ENCODE measurements at regions not wholly inside any gene's neighbourhood (a gene's known extent, or its start where the extent isn't known, plus 50 kb on each side); places are given as distances from the start of the nearest gene placed in this dataset.
"Not testable (repeated sequence)": the region's sequence is repeated elsewhere in the genome, so short reads cannot be mapped to it uniquely, and the experiment has no call there.

DNA sequence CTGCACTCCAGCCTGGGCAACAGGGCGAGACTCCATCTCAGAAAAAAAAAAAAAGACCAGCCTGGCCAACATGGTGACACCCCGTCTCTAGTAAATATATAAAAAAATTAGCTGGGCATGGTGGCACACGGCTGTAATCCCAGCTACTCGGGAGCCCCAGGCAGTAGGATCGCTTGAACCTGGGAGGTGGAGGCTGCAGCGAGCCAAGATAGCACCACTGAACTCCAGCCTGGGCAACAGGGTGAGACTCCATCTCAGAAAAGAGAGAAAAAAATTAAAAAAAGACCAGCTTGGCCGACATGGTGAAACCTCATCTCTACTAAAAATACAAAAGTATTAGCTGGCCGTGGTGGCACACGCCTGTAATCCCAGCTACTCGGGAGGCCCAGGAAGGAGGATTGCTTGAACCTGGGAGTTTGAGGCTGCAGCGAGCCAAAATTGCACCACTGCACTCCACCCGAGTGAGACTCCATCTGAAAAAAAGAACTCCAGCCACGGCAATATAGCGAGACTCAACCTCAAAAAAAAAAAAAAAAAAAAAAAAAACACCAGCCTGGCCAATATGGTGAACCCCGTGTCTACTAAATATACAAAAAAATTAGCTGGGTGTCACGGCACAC, 346.1 kb upstream of the PLGLB2 start:
- no peaks in the 10 kb centered on the region for H3K4me1 ChIP-seq (replicated peaks)
- H3K27me3 ChIP-seq (replicated peaks), result no peaks in the 10 kb centered on the region
- no peaks in the 10 kb centered on the region for H3K9me3 ChIP-seq (replicated peaks)
- no peak for DNase-seq (ENCODE audit: low read depth in 1 of 2, low spot score in 2 of 2)
- H3K4me3 ChIP-seq, result no peak overlapping the region
- no peaks in the 10 kb centered on the region for H3K36me3 ChIP-seq
- no peak overlapping the region for H3K27ac ChIP-seq

DNA sequence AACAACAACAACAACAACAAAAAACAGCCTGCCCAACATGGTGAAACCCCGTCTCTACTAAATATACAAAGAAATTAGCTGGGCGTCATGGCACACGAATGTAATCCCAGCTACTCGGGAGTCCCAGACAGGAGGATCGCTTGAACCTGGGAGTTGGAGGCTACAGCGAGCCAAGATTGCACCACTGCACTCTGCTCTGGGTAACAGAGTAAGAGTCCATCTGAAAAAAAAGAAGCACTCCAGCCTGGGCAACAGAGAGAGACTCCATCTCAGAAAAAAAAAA, 344.1 kb upstream of the PLGLB2 start:
- H3K36me3 ChIP-seq, result no peaks in the 10 kb centered on the region
- H3K9me3 ChIP-seq (replicated peaks), result no peaks in the 10 kb centered on the region
- no peak for DNase-seq (ENCODE audit: low read depth in 1 of 2, low spot score in 2 of 2)
- H3K4me3 ChIP-seq, result no peak overlapping the region
- H3K27me3 ChIP-seq (replicated peaks), result no peaks in the 10 kb centered on the region
- H3K27ac ChIP-seq, result no peak overlapping the region
- H3K4me1 ChIP-seq (replicated peaks), result no peaks in the 10 kb centered on the region

DNA sequence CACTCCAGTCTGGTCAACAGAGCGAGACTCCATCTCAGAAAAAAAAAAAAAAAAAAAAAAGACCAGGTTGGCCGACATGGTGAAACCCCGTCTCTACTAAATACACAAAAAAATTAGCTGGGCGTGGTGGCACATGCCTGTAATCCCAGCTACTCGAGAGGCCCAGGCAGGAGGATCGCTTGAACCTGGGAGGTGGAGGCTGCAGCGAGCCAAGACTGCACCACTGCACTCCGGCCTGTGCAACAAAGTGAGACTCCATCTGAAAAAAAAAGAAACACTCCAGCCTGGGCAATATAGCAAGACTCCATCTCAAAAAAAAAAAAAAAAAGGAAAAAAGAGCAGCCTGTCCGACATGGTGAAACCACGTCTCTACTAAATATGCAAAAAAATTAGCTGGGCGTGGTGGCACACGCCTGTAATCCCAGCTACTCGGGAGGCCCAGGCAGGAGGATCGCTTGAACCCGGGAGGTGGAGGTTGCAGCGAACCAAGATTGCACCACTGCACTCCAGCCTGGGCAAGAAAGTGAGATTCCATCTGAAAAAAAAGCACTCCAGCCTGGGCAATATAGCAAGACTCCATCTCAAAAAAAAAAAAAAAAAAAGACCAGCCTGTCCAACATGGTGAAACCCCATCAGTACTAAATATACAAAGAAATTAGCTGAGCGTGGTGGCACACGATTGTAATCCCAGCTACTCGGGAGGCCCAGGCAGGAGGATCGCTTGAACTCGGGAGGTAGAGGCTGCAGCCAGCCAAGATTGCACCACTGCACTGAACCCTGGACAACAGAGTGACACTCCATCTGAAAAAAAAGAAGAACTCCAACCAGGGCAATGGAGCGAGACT, 343.3 kb upstream of the PLGLB2 start:
- peak in 1 of 2 experiments; percentile 37 for DNase-seq (ENCODE audit: low read depth in 1 of 2, low spot score in 2 of 2)
- H3K4me1 ChIP-seq (replicated peaks); H3K27ac ChIP-seq; H3K27me3 ChIP-seq (replicated peaks); H3K4me3 ChIP-seq; H3K9me3 ChIP-seq (replicated peaks); H3K36me3 ChIP-seq: not testable (repeated sequence)

DNA sequence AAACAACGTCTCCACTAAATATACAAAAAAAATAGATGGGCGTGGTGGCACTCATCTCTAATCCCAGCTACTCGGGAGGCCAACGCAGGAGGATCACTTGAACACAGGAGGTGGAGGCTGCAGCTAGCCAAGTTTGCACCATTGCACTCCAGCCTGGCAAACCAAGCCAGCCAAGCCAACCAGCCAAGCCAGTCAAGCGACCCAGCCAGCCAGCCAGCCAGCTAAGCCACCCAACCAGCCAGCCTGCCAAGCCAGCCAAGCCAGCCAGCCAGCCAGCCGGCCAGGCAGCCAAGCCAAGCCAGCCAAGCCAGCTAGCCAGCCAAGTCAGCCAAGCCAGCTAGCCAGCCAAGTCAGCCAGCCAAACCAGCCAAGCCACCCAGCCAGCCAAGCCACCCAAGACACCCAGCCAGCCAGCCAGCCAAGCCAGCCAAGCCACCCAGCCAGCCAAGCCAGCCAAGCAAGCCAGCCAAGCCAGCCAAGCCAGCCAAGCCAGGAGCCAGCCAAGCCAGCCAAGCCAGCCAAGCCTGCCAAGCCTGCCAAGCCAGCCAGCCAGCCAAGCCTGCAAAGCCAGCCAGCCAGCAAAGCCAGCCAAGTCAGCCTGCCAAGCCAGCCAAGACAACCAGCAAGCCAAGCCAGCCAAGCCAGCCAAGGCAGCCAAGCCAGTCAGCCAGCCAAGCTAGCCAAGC, 342.2 kb upstream of the PLGLB2 start:
- not testable (repeated sequence) for DNase-seq (ENCODE audit: low read depth in 1 of 2, low spot score in 2 of 2); H3K4me3 ChIP-seq; H3K27ac ChIP-seq; H3K9me3 ChIP-seq (replicated peaks); H3K27me3 ChIP-seq (replicated peaks); H3K36me3 ChIP-seq; H3K4me1 ChIP-seq (replicated peaks)

DNA sequence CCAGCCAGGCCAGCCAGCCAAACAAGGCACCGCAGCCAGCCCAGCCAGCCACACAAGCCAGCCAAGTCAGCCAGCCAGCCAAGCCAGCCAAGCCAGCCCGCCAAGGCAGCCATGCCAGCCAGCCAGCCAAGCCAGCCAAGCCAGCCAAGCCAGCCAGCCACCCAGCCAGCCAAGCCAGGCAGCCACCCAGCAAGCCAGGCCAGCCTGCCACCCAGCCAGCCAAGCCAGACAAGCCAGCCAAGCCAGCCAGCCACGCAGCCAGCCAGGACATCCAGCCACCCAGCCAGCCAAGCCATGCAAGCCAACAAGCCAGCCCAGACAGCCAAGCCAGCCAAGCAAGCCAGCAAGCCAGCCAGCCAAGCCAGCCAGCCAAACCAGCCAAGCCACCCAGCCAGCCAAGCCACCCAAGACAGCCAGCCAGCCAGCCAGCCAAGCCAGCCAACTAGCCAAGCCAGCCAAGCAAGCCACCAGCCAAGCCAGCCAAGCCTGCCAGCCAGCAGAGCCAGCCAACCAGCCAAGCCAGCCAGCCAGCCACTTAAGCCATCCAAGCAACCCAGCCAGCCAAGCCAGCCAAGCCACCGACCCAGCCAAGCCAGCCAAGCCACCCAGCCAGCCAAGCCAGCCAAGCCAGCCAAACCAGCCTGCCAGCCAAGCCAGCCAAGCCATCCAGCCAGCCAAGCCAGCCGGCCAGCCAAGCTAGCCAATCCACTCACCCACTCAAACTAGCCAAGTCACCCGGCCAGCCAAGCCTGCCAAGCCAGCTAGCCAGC, 341.3 kb upstream of the PLGLB2 start:
- not testable (repeated sequence) for H3K36me3 ChIP-seq; DNase-seq (ENCODE audit: low read depth in 1 of 2, low spot score in 2 of 2); H3K27ac ChIP-seq; H3K4me3 ChIP-seq; H3K9me3 ChIP-seq (replicated peaks); H3K4me1 ChIP-seq (replicated peaks); H3K27me3 ChIP-seq (replicated peaks)

DNA sequence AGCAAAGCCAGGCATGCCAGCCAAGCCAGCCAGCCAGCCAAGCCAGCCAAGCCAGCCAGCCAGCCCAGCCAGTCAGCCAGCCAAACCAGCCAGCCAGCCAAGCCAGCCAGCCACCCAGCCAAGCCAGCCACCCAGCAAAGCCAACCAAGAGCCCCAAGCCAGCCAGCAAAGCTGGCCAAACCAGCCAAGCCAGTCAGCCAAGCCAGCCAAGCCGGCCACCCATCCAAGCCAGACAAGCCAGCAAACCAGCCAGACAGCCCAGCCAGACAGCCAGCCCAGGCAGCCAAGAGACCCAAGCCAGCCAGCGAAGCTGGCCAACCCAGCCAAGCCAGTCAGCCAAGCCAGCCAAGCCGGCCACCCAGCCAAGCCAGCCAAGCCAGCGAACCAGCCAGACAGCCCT, 338.3 kb upstream of the PLGLB2 start:
- H3K9me3 ChIP-seq (replicated peaks); DNase-seq (ENCODE audit: low read depth in 1 of 2, low spot score in 2 of 2); H3K27ac ChIP-seq; H3K4me3 ChIP-seq; H3K27me3 ChIP-seq (replicated peaks); H3K36me3 ChIP-seq; H3K4me1 ChIP-seq (replicated peaks): not testable (repeated sequence)

DNA sequence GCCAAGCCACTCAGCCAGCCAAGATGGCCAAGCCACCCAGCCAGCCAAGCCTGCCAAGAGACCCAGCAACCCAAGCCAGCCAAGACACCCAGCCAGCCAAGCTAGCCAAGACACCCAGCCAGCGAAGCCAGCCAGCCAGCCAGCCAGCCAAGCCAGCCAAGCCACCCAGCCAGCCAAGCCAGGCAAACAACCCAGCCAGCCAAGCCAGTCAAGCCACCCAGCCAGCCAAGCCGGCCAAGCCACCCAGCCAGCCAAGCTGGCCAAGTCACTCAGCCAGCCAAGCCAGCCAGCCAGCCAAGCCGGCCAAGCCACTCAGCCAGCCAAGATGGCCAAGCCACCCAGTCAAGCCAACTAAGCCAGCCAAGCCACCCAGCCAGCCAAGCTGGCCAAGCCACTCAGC, 337.5 kb upstream of the PLGLB2 start:
- H3K4me3 ChIP-seq; H3K9me3 ChIP-seq (replicated peaks); H3K27ac ChIP-seq; H3K36me3 ChIP-seq; H3K4me1 ChIP-seq (replicated peaks); H3K27me3 ChIP-seq (replicated peaks); DNase-seq (ENCODE audit: low read depth in 1 of 2, low spot score in 2 of 2): not testable (repeated sequence)

DNA sequence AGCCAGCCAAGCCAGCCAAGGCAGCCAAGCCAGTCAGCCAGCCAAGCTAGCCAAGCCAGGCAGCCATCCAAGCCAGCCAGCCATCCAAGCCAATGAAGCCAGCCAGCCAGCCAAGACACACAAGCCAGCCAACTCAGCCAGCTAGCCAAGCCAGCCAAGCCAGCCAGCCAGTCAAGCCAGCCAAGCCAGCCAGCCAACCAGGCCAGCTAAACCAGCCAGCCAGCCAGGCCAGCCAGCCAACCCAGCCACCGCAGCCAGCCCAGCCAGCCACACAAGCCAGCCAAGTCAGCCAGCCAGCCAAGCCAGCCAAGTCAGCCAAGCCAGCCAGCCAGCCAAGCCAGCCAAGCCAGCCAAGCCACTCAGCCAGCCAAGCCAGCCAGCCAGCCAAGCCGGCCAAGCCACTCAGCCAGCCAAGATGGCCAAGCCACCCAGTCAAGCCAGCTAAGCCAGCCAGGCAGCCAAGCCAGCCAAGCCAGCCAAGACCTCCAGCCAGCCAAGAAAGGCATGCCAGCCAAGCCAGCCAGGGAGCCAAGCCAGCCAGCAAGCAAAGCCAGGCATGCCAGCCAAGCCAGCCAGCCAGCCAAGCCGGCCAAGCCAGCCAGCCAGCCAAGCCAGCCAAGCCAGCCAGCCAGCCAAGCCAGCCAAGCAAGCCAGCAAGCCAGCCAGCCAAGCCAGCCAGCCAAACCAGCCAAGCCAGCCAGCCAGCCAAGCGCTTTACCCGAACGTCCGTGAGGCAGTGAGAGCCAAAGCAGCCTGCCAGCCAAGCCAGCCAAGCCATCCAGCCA, 335.7 kb upstream of the PLGLB2 start:
- DNase-seq (ENCODE audit: low read depth in 1 of 2, low spot score in 2 of 2); H3K36me3 ChIP-seq; H3K27me3 ChIP-seq (replicated peaks): not testable (repeated sequence)

DNA sequence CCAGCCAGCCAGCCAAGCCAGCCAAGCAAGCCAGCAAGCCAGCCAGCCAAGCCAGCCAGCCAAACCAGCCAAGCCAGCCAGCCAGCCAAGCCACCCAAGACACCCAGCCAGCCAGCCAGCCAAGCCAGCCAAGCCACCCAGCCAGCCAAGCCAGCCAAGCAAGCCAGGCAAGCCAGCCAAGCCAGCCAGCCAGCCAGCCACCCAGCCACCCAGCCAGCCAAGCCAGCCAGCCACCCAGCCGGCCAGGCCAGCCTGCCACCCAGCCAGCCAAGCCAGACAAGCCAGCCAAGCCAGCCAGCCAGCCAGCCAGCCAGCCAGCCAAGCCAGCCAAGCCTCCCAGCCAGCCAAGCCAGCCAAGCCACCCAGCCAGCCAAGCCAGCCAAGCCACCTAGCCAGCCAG, 333.6 kb upstream of the PLGLB2 start:
- not testable (repeated sequence) for H3K27ac ChIP-seq; H3K9me3 ChIP-seq (replicated peaks); H3K4me3 ChIP-seq; DNase-seq (ENCODE audit: low read depth in 1 of 2, low spot score in 2 of 2); H3K27me3 ChIP-seq (replicated peaks); H3K4me1 ChIP-seq (replicated peaks); H3K36me3 ChIP-seq

More for the DNA sequence above, 335.7 kb upstream of the PLGLB2 start:
- H3K4me3 ChIP-seq; H3K4me1 ChIP-seq (replicated peaks); H3K9me3 ChIP-seq (replicated peaks); H3K27ac ChIP-seq: not testable (repeated sequence)

DNA sequence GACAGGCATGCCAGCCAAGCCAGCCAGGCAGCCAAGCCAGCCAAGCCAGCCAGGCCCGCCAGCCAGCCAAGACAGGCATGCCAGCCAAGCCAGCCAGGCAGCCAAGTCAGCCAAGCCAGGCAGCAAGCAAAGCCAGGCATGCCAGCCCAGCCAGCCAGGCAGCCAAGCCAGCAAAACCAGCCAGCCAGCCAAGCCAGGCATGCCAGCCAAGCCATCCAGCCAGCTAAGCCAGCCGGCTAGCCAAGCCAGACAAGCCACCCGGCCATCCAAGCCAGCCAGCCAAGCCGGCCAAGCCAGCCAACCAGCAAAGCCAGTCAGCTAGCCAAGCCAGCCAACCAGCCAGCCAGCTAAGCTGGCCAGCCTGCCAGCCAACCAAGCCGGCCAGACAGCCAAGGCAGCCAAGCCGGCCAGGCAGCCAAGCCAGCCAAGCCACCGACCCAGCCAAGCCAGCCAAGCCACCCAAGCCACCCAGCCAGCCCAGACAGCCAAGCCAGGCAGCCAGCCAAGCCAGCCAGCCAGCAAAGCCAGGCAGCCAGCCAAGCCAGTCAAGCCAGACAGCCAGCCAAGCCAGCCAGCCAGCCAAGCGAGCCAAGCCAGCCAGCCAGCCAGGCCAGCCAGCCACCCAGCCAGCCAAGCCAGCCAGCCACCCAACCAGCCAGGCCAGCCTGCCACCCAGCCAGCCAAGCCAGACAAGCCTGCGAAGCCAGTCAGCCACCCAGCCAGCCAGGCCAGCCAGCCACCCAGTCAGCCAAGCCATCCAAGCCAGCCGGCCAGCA, 332.9 kb upstream of the PLGLB2 start:
- not testable (repeated sequence) for H3K36me3 ChIP-seq; H3K27ac ChIP-seq; H3K4me3 ChIP-seq; H3K4me1 ChIP-seq (replicated peaks); H3K27me3 ChIP-seq (replicated peaks); DNase-seq (ENCODE audit: low read depth in 1 of 2, low spot score in 2 of 2); H3K9me3 ChIP-seq (replicated peaks)

DNA sequence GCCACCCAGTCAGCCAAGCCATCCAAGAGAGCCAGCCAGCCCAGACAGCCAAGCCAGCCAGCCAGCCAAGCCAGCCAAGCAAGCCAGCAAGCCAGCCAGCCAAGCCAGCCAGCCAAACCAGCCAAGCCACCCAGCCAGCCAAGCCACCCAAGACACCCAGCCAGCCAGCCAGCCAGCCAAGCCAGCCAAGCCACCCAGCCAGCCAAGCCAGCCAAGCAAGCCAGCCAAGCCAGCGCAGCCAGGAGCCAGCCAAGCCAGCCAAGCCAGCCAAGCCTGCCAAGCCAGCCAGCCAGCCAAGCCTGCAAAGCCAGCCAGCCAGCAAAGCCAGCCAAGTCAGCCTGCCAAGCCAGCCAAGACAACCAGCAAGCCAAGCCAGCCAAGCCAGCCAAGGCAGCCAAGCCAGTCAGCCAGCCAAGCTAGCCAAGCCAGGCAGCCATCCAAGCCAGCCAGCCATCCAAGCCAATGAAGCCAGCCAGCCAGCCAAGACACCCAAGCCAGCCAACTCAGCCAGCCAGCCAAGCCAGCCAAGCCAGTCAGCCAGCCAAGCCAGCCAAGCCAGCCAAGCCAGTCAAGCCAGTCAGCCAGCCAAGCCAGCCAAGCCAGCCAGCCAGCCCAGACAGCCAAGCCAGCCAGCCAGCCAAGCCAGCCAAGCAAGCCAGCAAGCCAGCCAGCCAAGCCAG, 332.2 kb upstream of the PLGLB2 start:
- H3K36me3 ChIP-seq; H3K9me3 ChIP-seq (replicated peaks); H3K4me3 ChIP-seq; H3K27ac ChIP-seq; H3K4me1 ChIP-seq (replicated peaks); H3K27me3 ChIP-seq (replicated peaks): not testable (repeated sequence)
- DNase-seq (ENCODE audit: low read depth in 1 of 2, low spot score in 2 of 2), result peak in 1 of 2 experiments; percentile 63

DNA sequence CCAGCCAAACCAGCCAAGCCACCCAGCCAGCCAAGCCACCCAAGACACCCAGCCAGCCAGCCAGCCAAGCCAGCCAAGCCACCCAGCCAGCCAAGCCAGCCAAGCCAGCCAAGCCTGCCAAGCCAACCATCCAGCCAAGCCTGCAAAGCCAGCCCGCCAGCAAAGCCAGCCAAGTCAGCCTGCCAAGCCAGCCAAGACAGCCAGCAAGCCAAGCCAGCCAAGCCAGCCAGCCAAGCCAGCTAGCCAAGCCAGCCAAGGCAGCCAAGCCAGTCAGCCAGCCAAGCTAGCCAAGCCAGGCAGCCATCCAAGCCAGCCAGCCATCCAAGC, 331.7 kb upstream of the PLGLB2 start:
- H3K27me3 ChIP-seq (replicated peaks); H3K27ac ChIP-seq; H3K4me3 ChIP-seq; DNase-seq (ENCODE audit: low read depth in 1 of 2, low spot score in 2 of 2); H3K36me3 ChIP-seq; H3K4me1 ChIP-seq (replicated peaks); H3K9me3 ChIP-seq (replicated peaks): not testable (repeated sequence)

DNA sequence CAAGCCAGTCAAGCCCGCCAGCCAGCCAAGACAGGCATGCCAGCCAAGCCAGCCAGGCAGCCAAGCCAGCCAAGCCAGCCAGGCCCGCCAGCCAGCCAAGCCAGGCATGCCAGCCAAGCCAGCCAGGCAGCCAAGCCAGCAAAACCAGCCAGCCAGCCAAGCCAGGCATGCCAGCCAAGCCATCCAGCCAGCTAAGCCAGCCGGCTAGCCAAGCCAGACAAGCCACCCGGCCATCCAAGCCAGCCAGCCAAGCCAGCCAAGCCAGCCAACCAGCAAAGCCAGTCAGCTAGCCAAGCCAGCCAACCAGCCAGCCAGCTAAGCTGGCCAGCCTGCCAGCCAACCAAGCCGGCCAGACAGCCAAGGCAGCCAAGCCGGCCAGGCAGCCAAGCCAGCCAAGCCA, 330.7 kb upstream of the PLGLB2 start:
- not testable (repeated sequence) for H3K27ac ChIP-seq; H3K9me3 ChIP-seq (replicated peaks); H3K27me3 ChIP-seq (replicated peaks); H3K4me3 ChIP-seq; DNase-seq (ENCODE audit: low read depth in 1 of 2, low spot score in 2 of 2); H3K36me3 ChIP-seq; H3K4me1 ChIP-seq (replicated peaks)

Data from SJSA1 (cell line).